GM18907 (cell line): ENCODE measurements at regions not wholly inside any gene's neighbourhood (a gene's known extent, or its start where the extent isn't known, plus 50 kb on each side); places are given as distances from the start of the nearest gene placed in this dataset.

ENCODE experiments used
- ATAC-seq: cut with Tn5 transposase; IDR thresholded peaks from one replicate; pipeline ENCODE4 v1.9.1; 2021; ENCODE audit warnings: mild to moderate bottlenecking, moderate library complexity; ENCODE audit not compliant: unreplicated experiment

DNA sequence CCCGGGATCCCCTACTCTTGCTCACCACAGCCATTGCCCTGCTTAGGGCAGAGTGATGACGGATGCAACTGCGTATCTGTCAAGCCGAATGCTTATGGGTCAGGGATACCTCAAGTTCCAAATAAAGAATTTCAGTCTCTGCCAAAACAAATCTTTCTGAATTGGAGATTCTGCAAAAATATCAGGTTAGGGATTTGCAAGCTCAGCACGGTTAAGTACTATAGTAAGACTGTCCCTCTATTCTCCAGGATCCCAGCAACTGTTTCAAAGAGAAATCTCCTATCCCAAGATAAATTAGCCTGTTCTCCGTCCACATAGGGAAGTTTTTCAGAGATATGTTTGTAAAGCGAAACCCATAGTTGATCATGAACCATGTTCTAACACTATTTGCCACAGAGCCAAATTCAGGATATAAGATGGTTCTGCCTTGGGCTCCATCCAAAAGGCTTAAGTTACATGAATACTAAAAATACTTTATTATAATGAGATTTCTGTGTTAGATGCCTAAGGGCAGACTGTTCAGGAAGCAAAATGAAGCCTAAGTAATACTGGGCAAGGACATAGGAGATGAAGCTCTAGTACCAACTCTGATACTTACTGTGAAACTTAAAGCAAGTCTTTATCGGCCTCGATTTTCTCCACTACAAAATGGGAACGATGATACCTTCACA lies 100.1 kb upstream of the LPP start:
- ATAC-seq, result no peak

- ATAC-seq, result no peak
These were observed 99.4 kb upstream of the LPP start for GRCh38 chr3:188054541-188054940.

DNA sequence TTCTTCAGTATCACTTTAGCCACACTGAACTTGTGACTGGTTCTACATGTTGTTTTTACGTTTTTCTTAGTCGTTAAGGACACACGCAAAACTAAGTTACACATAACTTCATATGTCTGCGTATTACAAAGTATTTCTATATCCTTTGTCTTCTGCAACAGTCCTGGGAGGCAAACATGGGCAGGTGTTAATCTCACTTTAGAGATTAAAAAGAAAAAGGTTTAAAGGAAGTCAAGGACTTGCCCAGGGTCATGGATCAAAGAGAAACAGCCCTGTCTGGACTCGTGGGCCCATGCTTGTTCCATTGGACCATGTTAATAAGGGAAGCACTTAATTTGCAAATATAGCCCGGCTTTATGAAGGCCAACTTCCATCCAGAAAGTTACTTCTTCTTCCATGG lies 98.6 kb upstream of the LPP start:
- no peak for ATAC-seq

DNA sequence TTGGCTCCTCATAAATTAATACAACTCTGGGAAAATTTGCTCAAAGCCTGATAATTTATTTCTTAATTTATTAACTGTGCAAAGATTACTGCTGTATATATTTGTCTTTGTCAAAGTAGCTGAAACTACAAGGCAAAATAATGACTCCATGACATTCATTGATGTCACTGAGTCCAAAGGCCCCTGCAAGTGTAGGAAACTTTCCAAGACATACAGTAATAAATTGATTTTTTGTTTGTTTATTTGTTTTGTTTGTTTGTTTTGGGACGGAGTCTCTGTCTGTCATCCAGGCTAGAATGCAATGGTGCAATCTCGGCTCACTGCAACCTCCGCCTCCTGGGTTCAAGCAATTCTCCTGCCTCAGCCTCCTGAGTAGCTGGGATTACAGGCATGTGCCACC lies 96.8 kb upstream of the LPP start:
- no peak for ATAC-seq

DNA sequence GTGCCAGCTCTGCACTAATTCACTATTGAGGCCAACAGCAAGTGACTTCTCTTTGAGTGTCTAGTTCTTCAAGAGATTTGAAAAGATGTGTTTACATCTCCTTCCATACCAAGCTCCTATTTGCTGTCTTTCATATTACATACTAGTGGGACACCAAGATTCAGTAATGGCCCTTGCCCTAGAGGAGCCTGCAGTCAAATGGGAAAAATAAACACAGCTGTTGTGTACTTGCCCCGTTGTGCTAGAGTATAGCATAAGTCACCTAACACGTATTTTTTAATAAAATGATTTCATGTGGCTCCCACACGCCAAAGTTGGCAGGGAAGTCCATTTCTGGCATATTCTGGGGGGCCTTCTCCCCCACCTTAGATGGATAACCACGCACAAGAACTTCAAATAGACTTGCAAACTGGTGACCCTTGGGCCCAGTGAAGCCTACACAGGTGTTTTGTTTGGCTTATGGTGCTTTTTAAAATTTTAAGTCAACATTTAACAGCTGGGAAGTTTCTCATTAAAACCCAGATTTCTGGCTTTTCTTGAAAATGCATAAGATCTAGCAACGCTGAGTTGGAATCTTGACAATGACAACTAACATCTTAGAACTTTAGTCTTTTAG lies 95.3 kb upstream of the LPP start:
- no peak for ATAC-seq

DNA sequence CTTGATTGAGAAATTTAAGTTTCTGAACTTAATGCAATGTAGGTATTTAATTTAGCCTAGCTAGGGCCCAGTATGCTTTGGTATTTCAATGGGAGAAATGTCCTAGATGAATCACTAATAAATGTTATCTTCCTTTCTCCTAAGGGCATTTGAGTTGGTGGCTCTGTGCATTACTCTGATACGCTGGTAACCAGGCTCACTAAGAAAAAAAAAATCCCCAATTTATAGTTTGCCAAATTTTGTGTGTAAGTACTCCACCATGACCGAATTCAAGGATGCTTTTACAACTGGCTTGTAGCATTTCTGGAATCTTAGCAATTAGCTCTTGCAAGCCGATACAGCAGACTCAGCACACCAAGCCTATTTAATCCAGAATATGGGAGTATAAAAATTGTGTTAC lies 94.6 kb upstream of the LPP start:
- no peak for ATAC-seq

GRCh38 chr3:188060264-188060835 lies 93.6 kb upstream of the LPP start:
- ATAC-seq, result no peak

DNA sequence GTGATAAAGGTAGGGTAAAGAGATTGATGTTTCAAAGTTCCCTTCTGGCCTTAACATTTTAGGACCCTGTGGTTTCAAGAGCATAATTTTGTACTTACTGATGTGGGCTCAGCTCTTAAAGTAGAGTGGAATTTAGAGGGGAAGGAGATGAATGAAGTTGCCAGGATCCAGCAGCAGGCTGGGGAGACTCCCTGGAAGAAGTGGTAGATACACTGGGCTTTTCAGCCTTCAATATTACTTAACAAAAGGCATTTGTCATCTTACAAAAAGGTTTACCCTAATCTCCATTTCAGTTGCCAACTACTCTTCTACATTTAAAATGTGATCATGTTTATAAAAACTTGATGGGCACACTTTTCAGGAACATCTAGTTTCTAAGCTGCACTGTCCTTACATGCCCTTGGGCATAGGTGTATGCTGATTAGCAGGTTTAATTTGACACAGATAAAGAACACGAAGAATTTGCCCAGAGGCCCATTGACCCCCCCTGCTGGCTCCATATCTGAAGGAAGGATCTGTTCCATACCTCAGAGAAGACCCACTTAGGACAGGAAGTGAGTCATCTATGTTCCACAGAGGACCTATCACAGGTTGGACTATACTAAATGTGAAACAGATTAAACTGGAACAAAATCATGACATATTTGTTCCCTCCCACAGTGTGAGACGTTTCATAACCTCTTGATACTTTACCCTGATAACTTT lies 93.0 kb upstream of the LPP start:
- peak; percentile 50 for ATAC-seq

DNA sequence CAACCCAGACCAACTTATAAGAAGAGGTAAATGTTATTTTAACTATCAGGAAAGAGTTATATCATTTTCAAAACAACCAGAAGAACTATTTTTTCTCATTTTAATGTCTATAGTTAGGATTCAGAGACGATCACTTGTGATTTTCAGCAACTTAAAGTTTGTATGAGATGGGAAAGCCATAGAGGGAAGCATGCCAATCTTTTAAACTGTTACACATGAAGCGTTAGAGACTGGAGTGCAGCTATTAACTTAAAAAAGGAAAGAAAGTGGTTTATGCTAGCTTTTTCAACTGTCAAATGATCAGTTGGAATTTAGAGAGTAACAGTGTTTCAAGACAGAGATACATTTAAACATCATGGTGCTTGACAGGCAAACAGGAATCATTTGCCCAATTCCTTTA lies 91.7 kb upstream of the LPP start:
- no peak for ATAC-seq

GRCh38 chr3:188064831-188065493 lies 89.0 kb upstream of the LPP start:
- ATAC-seq, result no peak

DNA sequence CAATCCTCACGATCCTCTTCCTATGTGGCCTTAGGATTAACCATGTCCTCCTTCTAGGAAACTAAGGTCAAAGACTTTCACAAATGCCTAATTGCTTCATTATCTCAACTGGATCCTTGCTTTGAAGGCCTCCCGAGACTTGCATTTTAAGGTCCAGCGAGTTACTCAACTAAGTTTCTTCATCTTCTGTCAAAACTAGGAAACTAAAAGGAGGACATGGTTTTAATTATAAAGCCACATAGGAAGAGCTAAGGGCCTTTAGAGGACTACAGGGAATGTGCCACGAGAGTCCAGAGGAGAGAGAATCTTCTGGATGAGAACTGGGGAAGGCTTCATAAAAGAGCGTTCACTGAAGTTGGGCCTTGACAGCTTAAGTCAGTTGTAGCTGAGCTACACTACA lies 87.8 kb upstream of the LPP start:
- no peak for ATAC-seq

GRCh38 chr3:188067932-188068331 lies 86.0 kb upstream of the LPP start:
- ATAC-seq, result no peak

DNA sequence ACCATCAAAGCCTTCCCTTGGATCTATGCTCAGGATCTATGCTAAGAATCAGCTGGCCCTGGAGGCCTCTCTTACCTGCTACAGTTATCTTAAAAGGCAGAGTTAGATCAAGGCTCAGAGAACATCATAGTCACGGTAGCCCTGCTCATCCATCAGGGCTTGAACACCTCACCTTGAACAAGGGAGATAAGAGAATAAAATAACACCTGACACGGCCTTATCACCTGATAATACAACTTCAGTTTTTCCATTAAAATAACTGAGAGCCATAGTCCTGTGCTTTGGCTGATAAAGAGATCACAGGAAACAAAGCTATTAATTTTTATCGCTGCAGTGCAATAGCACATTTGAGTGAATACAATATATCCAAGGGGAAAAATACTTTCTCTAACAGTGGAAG lies 85.6 kb upstream of the LPP start:
- no peak for ATAC-seq

- no peak for ATAC-seq
These were observed 82.3 kb upstream of the LPP start for GRCh38 chr3:188071636-188072035.

DNA sequence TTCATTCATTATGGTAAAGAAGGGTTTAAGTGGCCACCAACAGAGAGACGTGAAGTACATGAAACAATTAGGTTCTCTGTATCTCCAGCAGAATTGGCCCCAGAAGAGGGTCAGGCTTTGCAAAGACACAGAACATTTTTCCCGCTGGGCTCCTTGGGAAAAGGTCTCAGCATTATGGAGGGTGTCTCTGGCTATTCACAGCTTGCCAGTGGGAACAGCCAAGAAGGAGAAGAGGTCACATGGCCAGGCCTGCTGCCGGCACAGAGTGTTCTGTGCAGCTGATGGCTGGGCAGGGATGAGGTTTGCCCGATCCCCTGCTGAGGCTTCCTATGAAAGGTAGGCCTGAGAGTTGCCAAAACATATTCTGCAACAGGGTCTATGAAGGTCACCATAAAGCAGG lies 77.8 kb upstream of the LPP start:
- no peak for ATAC-seq

DNA sequence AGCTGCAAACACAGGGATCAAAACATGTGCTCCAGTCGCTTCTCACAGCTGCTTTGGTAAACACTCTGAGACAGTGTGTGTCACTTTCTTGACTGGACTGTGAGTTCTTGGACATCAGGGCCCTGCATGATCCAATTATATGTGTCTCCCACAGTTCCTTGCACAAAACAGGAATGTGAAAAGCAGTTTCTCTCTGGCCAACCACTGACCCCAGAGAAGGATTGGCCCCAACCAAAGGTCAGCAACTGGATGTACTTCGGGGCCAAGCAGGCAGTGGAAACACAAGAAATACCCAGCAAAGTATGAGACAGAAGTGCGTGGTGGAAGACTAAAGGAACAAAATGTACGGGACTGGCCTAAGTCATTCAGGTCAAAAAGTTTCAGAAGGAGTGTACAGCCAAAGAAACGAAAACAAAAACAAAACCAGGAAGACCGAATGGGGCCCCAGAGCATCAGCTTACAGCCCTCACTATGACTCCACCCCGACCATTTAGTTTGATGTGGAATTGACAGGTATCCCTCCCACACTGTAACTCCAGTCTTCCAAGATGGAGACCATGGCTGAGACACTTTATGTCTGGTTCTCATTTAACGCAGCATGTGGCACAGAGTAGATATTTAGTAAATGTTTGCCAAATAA lies 76.7 kb upstream of the LPP start:
- no peak for ATAC-seq

GRCh38 chr3:188080091-188080490 lies 73.9 kb upstream of the LPP start:
- ATAC-seq, result no peak

DNA sequence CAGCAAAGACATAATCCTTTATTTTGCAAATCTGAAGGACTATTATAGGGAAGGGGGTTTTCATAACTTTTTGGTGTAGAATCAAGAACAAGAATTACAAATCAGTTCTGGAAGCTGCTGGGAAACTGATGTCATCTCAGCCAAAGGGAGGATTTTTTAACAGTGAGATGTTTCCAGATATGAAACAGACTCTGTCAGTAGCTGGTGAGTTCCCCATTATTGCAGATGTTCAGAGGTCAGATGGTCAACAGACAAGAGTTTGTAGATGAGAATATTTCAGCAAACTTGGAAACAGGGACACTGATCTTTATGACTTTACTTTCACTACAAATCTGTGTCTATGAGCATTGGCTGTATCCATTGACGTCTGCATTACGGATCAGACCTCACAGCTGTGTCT lies 71.9 kb upstream of the LPP start:
- no peak for ATAC-seq

DNA sequence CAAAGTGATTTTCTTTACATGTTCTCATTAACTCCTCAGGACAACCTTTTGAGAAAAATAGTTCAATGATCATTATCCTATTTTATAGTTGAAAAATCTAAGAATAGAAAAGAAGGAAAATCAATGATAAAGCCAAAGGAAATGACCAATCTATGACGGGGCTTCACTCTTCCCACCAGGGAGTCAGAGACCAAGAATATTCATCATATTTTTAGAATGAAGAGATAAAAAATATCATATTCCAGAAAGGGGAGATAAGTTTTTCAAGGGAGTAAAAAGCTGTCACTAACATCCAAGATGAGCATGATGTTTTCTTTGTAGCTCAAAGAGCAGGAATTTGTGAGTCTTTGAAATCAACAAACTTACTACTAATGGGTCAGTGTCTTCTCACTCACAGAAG lies 71.5 kb upstream of the LPP start:
- no peak for ATAC-seq

DNA sequence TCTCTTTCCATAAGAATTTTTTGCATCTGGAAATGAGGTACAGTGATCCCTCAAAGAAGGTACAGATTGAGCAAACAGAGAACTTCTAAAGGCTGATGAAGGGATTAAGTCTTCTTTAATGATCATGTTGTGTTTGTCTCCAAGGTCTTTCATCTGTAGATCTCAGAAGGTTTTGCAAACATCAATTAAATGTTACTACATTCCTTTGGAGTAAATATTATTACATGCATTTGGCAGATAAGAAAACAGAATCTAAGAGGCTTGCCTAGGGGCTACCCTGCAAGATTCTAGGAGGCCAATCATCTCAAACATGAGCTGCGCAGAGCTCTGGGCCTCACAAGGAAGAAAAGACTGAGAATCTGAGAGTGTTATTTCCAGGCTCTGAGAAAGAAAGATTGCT lies 70.9 kb upstream of the LPP start:
- no peak for ATAC-seq
